ENCODE measurements at regions not wholly inside any gene's neighbourhood (a gene's known extent, or its start where the extent isn't known, plus 50 kb on each side); places are given as distances from the start of the nearest gene placed in this dataset.

DNA sequence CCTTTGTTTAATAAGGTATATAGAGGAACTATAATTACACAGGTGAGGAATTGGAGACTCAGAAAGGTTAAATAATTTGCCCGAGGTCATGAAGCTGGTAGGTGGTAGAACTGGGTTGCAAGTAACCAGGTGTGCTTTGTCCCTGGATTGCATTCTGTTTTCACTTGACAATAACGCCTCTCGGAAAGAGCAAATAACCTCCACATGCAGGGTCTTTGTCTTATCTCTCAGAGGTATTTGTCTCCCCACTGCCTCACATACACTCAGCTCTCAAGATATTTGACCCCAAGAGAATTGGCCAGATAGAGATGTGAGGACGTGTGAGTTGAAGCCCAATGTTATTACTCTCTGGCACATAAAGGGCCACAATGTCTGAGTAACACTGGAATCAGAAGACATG lies 320.9 kb upstream of the ONECUT1 start:
- Histone ChIP-seq H3K79me2 (ENCODE audit: control insufficient read depth, insufficient read depth, low read length) (no peaks in the 10 kb centered on the region), H3K4me2 (replicated peaks; ENCODE audit: low read depth, low read length, poor library complexity, severe bottlenecking) (no peak overlapping the region), H3K9ac (ENCODE audit: low read length) (no peak overlapping the region), H3K27me3 (replicated peaks in 1 of 4; ENCODE audit: control extremely low read depth in 1 of 4, control insufficient read depth in 3 of 4, insufficient read depth in 4 of 4, low read length in 3 of 4) (peaks cover 0 to 4% (median 0%) of the 10 kb centered on the region in 4 experiments), H3K36me3 (replicated peaks in 1 of 2; ENCODE audit: control extremely low read depth in 1 of 2, control insufficient read depth in 1 of 2, extremely low read depth in 1 of 2, insufficient read depth in 2 of 2, low read length in 1 of 2) (no peaks in the 10 kb centered on the region), H3K9me3 (ENCODE audit: control extremely low read depth in 1 of 3, control insufficient read depth in 2 of 3, insufficient read depth in 1 of 3, low read length in 2 of 3) (no peaks in the 10 kb centered on the region), H3K4me3 (ENCODE audit: control extremely low read depth in 1 of 5, extremely low read depth in 1 of 5, insufficient read depth in 1 of 5, low read depth in 2 of 5, low read length in 4 of 5) (no peak overlapping the region), H4K20me1 (ENCODE audit: control insufficient read depth, insufficient read depth, low read length, poor library complexity, severe bottlenecking) (no peaks in the 10 kb centered on the region), H2AFZ (ENCODE audit: insufficient read depth, low read depth, low read length, poor library complexity, severe bottlenecking) (no peak overlapping the region), H3K4me1 (ENCODE audit: control insufficient read depth in 2 of 2, insufficient read depth in 2 of 2, low read length in 2 of 2) (no peaks in the 10 kb centered on the region), H3K27ac (ENCODE audit: low read length in 2 of 2) (no peak overlapping the region)
- ATAC-seq (ENCODE audit: low read depth) (no peak), DNase-seq (no peak)
- intact Hi-C loops (cut with micrococcal nuclease): no loop called here
- Mint-ChIP-seq H3K4me3 (no peak overlapping the region), H3K4me1 (no peaks in the 10 kb centered on the region), H3K9me3 (ENCODE audit: insufficient read depth) (no peaks in the 10 kb centered on the region), H3K27ac (no peak overlapping the region), H3K27me3 (no peaks in the 10 kb centered on the region)
- TF ChIP-seq, protein P1, sequence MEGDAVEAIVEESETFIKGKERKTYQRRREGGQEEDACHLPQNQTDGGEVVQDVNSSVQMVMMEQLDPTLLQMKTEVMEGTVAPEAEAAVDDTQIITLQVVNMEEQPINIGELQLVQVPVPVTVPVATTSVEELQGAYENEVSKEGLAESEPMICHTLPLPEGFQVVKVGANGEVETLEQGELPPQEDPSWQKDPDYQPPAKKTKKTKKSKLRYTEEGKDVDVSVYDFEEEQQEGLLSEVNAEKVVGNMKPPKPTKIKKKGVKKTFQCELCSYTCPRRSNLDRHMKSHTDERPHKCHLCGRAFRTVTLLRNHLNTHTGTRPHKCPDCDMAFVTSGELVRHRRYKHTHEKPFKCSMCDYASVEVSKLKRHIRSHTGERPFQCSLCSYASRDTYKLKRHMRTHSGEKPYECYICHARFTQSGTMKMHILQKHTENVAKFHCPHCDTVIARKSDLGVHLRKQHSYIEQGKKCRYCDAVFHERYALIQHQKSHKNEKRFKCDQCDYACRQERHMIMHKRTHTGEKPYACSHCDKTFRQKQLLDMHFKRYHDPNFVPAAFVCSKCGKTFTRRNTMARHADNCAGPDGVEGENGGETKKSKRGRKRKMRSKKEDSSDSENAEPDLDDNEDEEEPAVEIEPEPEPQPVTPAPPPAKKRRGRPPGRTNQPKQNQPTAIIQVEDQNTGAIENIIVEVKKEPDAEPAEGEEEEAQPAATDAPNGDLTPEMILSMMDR (IDR thresholded peaks at IDR 0.05): no peak
- no peak for TF ChIP-seq EZH2 (IDR thresholded peaks at IDR 0.05; ENCODE audit: borderline replicate concordance, insufficient read depth, low read depth, low read length, poor library complexity, severe bottlenecking)
- POLR2A ChIA-PET: no interaction called here
- WGBS (ENCODE audit: insufficient coverage): 50% methylated on average over 1 of the region's 4 CpGs
- CTCF ChIA-PET: no interaction called here

- H3K9me3 ChIP-seq (ENCODE audit: control extremely low read depth in 1 of 3, control insufficient read depth in 2 of 3, insufficient read depth in 1 of 3, low read length in 2 of 3): no peaks in the 10 kb centered on the region
- peaks cover 0 to 2% (median 0%) of the 10 kb centered on the region in 4 experiments for H3K27me3 ChIP-seq (replicated peaks in 1 of 4; ENCODE audit: control extremely low read depth in 1 of 4, control insufficient read depth in 3 of 4, insufficient read depth in 4 of 4, low read length in 3 of 4)
- no peak overlapping the region for H3K9ac ChIP-seq (ENCODE audit: low read length)
- Mint-ChIP-seq H3K4me1 (no peaks in the 10 kb centered on the region), H3K9me3 (ENCODE audit: insufficient read depth) (no peaks in the 10 kb centered on the region), H3K4me3 (no peak overlapping the region), H3K27me3 (no peaks in the 10 kb centered on the region), H3K27ac (no peak overlapping the region)
- DNase-seq (no peak), ATAC-seq (ENCODE audit: low read depth) (no peak)
- H3K4me2 ChIP-seq (replicated peaks; ENCODE audit: low read depth, low read length, poor library complexity, severe bottlenecking): no peak overlapping the region
- no peaks in the 10 kb centered on the region for H3K79me2 ChIP-seq (ENCODE audit: control insufficient read depth, insufficient read depth, low read length)
- no peak overlapping the region for H3K4me3 ChIP-seq (ENCODE audit: control extremely low read depth in 1 of 5, extremely low read depth in 1 of 5, insufficient read depth in 1 of 5, low read depth in 2 of 5, low read length in 4 of 5)
- no peak overlapping the region for H2AFZ ChIP-seq (ENCODE audit: insufficient read depth, low read depth, low read length, poor library complexity, severe bottlenecking)
- ChIA-PET POLR2A (no interaction called here), CTCF (no interaction called here)
- 100% methylated on average over 1 of the region's 2 CpGs for WGBS (ENCODE audit: insufficient coverage)
- no peak overlapping the region for H3K27ac ChIP-seq (ENCODE audit: low read length in 2 of 2)
- no peaks in the 10 kb centered on the region for H4K20me1 ChIP-seq (ENCODE audit: control insufficient read depth, insufficient read depth, low read length, poor library complexity, severe bottlenecking)
- H3K4me1 ChIP-seq (ENCODE audit: control insufficient read depth in 2 of 2, insufficient read depth in 2 of 2, low read length in 2 of 2): no peaks in the 10 kb centered on the region
- intact Hi-C loops (cut with micrococcal nuclease): no loop called here
- no peaks in the 10 kb centered on the region for H3K36me3 ChIP-seq (replicated peaks in 1 of 2; ENCODE audit: control extremely low read depth in 1 of 2, control insufficient read depth in 1 of 2, extremely low read depth in 1 of 2, insufficient read depth in 2 of 2, low read length in 1 of 2)
- TF ChIP-seq EZH2 (IDR thresholded peaks at IDR 0.05; ENCODE audit: borderline replicate concordance, insufficient read depth, low read depth, low read length, poor library complexity, severe bottlenecking): no peak
- TF ChIP-seq, protein P1 (IDR thresholded peaks at IDR 0.05): no peak
Observed at GRCh38 chr15:53108319-53108718, 318.2 kb upstream of the ONECUT1 start.

Measured in B cell (primary cell).